ENCODE measurements at regions not wholly inside any gene's neighbourhood (a gene's known extent, or its start where the extent isn't known, plus 50 kb on each side); places are given as distances from the start of the nearest gene placed in this dataset.

GRCh38 chr9:105993921-105994715 is 299.8 kb downstream of the TMEM38B start:
- H3K27ac ChIP-seq: no peak overlapping the region
- TF ChIP-seq, protein P1, sequence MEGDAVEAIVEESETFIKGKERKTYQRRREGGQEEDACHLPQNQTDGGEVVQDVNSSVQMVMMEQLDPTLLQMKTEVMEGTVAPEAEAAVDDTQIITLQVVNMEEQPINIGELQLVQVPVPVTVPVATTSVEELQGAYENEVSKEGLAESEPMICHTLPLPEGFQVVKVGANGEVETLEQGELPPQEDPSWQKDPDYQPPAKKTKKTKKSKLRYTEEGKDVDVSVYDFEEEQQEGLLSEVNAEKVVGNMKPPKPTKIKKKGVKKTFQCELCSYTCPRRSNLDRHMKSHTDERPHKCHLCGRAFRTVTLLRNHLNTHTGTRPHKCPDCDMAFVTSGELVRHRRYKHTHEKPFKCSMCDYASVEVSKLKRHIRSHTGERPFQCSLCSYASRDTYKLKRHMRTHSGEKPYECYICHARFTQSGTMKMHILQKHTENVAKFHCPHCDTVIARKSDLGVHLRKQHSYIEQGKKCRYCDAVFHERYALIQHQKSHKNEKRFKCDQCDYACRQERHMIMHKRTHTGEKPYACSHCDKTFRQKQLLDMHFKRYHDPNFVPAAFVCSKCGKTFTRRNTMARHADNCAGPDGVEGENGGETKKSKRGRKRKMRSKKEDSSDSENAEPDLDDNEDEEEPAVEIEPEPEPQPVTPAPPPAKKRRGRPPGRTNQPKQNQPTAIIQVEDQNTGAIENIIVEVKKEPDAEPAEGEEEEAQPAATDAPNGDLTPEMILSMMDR (IDR thresholded peaks at IDR 0.05): no peak
- no peak for TF ChIP-seq ZFX (IDR thresholded peaks at IDR 0.05; ENCODE audit: borderline replicate concordance)

DNA sequence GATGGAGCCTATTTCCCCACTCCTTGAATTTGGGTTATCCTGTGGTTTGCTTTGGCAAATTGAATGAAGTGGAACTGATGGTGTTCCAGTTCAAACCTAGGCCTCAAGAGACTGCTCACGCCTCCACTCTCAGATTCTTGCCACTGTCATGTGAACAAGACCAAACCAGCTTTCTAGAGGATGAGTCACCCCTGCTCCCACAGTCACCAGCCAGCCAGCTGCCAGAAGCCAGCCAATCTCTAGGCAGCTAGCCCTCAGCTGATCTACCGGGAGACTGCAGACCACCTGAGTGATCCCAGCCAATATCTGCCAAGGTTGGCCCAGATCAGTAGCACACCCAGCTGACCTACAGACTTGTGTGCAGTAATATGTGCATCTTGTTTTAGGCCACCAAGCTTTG is 300.6 kb downstream of the TMEM38B start:
- H3K27ac ChIP-seq: no peak overlapping the region
- no peak for TF ChIP-seq ZFX (IDR thresholded peaks at IDR 0.05; ENCODE audit: borderline replicate concordance)
- TF ChIP-seq, protein P1 (IDR thresholded peaks at IDR 0.05): no peak

- TF ChIP-seq, protein P1 (IDR thresholded peaks at IDR 0.05): no peak
- TF ChIP-seq ZFX (IDR thresholded peaks at IDR 0.05; ENCODE audit: borderline replicate concordance): no peak
- no peak overlapping the region for H3K27ac ChIP-seq
These were observed 322.9 kb downstream of the TMEM38B start for GRCh38 chr9:106017198-106017740.

DNA sequence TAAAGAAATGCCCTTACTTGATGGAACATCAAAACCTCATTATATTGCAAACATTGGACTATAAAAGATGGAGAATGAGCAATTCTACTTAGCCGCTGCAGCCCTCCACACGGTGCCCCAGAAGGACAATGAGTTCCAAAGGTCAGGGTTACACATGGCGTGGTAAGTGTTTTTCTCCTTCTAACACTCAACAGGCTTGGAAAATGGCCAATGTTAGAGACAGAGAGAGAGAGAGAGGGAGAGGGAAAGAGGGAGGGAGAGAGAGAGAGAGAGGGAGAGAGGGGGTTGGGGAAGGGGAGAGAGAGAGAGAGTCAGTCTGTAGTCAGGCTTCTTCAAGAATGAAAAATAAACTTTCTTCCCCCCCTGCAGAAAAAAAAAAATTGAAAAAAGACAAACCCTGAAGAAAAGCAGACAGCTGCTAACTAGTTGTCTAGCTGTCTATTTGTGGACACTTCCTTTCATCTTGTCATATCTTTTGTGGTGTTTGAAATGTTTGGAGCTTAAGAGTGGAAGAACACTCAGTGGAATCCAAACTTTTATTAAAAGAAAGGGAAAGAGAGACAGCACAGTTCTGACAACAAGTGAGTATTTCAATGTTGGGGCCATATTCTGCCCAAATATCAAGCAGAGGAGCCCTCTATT is 324.8 kb downstream of the TMEM38B start:
- TF ChIP-seq, protein P1 (IDR thresholded peaks at IDR 0.05): no peak
- TF ChIP-seq ZFX (IDR thresholded peaks at IDR 0.05; ENCODE audit: borderline replicate concordance): no peak
- H3K27ac ChIP-seq: no peak overlapping the region

DNA sequence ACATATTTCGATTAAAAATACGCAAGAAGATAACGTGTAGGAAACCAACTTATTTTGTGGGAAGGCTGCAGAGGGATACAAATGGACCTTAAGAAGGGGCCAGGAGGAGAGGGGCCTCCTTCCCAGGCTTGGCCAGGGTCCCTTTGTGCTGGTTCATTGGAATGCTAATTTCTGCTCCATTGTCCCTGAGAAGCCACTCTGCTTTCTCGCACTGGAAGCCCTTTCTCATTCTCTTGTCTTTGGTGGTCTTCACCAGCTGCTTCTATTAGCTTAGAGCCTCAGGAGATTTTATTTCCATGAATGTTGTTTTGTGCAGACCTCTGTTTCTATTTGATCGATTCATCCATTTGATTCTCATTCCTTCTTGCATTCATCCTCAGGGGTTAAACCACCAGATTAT is 325.4 kb downstream of the TMEM38B start:
- no peak overlapping the region for H3K27ac ChIP-seq
- TF ChIP-seq ZFX (IDR thresholded peaks at IDR 0.05; ENCODE audit: borderline replicate concordance): no peak
- TF ChIP-seq, protein P1 (IDR thresholded peaks at IDR 0.05): no peak

- TF ChIP-seq, protein P1 (IDR thresholded peaks at IDR 0.05): no peak
- TF ChIP-seq ZFX (IDR thresholded peaks at IDR 0.05; ENCODE audit: borderline replicate concordance): no peak
- H3K27ac ChIP-seq: no peak overlapping the region
These were observed 325.8 kb downstream of the TMEM38B start for GRCh38 chr9:106020186-106020585.

- no peak for TF ChIP-seq ZFX (IDR thresholded peaks at IDR 0.05; ENCODE audit: borderline replicate concordance)
- H3K27ac ChIP-seq: no peak overlapping the region
These were observed 329.1 kb downstream of the TMEM38B start for GRCh38 chr9:106023455-106023854.

Data from 22Rv1 (cell line).